ENCODE measurements at regions not wholly inside any gene's neighbourhood (a gene's known extent, or its start where the extent isn't known, plus 50 kb on each side); places are given as distances from the start of the nearest gene placed in this dataset.

GRCh38 chr12:13503094-13503835, 306.7 kb downstream of the EMP1 start:
- DNase-seq (ENCODE audit: low read depth): no peak

- DNase-seq (ENCODE audit: low read depth): no peak
These were observed 302.5 kb downstream of the EMP1 start for GRCh38 chr12:13499008-13499407.

- no peak for DNase-seq (ENCODE audit: low read depth)
These were observed 299.6 kb downstream of the EMP1 start for GRCh38 chr12:13496111-13496510.

GRCh38 chr12:13489246-13489645, 292.7 kb downstream of the EMP1 start:
- DNase-seq (ENCODE audit: low read depth): no peak

- no peak for DNase-seq (ENCODE audit: low read depth)
These were observed 290.8 kb downstream of the EMP1 start for GRCh38 chr12:13487326-13487725.

- DNase-seq (ENCODE audit: low read depth): no peak
These were observed 290.3 kb downstream of the EMP1 start for GRCh38 chr12:13486794-13487193.

DNA sequence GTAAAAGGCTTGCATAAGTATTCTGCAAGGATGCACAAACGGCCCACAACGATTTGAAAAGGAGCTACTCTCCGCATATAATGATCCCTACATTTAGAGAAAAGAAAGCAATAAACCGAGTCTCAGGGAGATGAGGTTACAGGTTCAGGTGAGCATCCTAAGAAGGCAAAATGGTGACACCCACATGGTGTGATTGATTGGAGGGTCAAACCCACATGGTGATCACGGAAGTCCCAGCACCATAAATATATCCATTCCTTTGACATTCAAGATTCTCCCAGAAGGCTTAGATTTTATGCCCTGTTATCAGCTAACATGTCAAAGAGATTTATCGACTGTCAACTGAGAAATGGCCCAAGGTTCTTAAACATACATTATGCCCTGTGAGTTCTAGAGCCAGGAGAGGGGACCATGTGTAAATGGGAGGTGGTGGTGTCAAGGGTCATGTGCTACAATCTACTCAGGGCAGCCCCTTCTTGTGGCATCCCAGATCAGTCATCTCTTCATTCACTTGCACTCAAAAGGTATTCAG, 282.2 kb downstream of the EMP1 start:
- no peak for DNase-seq (ENCODE audit: low read depth)

GRCh38 chr12:13474381-13474780, 277.9 kb downstream of the EMP1 start:
- DNase-seq (ENCODE audit: low read depth): no peak

GRCh38 chr12:13472690-13473089, 276.2 kb downstream of the EMP1 start:
- DNase-seq (ENCODE audit: low read depth): no peak

GRCh38 chr12:13471471-13471870, 274.9 kb downstream of the EMP1 start:
- DNase-seq (ENCODE audit: low read depth): no peak

- DNase-seq (ENCODE audit: low read depth): no peak
These were observed 269.1 kb downstream of the EMP1 start for GRCh38 chr12:13465635-13466034.

DNA sequence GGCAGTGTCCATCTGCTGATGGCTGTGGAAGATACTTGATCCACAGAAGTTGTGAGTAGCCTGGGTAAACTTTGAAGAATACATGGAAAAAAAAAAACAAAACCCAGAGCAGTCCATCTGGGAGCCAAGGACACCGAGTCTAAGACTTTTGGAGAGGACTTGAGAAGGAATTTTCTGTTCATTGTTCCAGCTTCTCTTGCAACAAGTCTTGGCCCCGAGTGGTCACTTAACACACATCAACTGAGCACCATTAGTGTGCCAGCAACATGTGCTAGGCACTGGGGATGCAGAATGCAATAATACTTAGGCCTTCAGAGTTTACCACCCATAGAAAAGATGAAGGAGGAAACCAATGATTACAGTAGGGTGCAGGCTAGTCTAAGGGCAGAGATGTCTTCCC, 266.7 kb downstream of the EMP1 start:
- no peak for DNase-seq (ENCODE audit: low read depth)

DNA sequence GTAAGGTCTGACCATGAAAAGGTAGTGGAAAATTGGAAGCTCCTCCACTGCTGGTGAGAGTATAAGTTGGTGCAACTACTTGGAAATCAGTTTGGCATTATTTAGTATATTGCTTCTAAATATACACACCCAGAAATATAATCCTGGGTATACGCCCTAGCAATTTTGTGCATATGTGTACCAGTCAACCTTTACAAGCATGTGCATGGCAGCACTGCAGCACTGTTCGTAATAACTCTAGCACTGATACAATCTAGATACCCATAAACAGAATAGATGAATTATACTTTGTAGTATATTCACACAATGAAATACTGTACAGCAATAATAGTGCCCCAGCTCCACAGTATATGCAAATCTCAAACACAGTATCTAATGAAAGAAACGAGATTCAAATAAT, 265.9 kb downstream of the EMP1 start:
- DNase-seq (ENCODE audit: low read depth): no peak

DNA sequence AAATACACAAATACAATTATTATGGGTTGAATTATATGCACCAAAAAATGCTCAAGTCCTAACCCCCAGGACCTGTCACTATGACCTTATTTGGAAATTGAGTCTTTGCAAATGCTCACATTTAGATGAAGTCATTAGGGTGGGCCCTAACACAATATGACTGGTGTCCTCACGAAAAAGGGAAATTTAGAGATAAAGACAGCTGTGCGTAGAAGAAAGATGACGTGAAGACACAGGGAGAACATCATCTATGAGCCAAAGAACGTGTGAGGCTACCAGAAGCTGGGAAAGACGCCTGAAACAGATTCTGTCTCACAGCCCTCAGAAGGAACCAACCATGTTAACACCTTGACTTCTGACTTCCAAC, 259.2 kb downstream of the EMP1 start:
- no peak for DNase-seq (ENCODE audit: low read depth)

- DNase-seq (ENCODE audit: low read depth): no peak
These were observed 258.7 kb downstream of the EMP1 start for GRCh38 chr12:13454991-13455777.

DNA sequence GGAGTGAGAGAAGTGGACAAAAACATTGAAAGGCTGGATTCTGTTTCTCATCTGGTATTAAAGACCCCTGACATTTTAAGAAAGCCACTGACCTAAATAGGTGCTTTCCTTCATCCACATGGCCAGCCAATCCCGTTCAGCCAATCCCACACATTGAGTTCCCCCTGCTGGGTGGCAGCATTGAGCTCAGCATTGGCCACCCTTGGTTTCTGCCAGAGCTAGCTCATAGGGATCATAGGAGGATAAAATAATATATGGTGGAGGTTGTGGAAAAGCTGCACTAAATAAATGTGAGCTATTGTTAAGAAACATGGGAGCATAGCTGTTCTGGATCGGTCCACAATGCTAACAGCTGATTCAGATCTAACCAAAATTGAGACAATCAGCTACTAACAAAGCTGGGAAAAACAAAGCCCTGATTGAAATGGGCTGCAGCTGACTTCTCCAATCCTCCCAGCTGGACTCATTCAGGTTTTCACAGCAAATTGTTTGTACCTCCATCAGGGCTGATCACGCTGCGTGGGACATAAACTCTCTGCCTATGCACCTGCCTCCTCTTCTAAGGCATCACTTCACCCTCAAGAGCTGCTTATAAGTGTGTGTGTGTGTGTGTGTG, 256.5 kb downstream of the EMP1 start:
- DNase-seq (ENCODE audit: low read depth): no peak

GRCh38 chr12:13451776-13452175, 255.2 kb downstream of the EMP1 start:
- DNase-seq (ENCODE audit: low read depth): no peak

DNA sequence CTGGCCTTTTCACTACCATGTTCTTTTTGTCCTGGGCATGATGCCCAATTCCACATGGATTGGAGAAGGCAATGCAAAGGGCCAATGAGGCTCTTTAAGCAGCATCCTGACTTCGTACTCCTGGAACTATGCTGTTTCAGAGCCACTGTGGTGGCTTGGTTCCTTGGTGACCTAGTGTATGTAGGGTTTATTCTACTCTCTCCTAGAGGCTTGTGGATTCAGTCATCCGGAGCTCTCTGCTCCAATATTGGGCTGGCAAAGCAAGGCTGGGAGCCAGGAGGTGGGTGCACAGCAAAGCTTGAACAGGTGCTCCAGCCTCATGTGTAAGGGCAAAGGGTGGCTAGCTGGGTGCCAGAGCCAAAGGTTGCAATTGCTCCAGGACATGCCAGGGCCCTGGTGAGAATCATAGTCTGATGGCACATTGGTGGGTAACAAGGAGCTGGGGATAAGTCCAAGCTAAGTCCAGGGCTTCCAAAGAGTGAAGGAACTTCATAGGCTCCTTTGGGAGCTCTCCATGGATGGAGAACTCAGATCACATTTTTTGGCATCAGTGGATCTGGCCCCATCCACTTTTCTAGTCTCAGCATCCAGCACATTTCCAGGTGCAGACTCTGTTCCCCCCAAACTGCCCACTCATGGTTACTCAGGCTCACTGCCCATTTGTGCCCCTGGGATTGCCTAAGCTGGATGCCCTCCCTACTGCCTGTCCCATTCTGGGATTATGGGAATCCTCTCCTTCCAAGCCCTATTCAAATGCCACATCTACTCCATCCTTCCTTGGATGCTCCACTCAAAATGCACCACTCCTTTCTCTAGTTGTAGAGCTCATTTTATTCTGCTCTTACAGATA, 253.9 kb downstream of the EMP1 start:
- DNase-seq (ENCODE audit: low read depth): no peak

DNA sequence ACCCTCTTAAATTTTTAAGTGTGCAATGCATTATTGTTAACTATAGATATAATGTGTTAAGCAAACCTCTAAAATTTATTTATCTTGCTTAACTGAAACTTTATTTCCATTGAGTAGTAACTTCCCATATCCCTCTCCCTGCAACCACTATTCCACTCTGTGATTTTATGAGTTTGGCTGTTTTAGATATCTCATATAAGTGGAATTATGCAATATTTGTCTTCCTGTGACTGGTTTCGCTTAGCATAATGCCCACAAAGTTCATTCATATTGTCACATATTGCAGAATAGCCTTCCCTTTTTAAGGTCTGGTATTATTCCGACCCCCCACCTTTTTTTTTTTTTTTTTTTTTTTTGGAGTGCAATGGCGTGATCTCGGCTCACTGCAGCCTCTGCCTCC, 247.6 kb downstream of the EMP1 start:
- DNase-seq (ENCODE audit: low read depth): no peak

GRCh38 chr12:13443498-13443897, 247.0 kb downstream of the EMP1 start:
- DNase-seq (ENCODE audit: low read depth): no peak

DNA sequence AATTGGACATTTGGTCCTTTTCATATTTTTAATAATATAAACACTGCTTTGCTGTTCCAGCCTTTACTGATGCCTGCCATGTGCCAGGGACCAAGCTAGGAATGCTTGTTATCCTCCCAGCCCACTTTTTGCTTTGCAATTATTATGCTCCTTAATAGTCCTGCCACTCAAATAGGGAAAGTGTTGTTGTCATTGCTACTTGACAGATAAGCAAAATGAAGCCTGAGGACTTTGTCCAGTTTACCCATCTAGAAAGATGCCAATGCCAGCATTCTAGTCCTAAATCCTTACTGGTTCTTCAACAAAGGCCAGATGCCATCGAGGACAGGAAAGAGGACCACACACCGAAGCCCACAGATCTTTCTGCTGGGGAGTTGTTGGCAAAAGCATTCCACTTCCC, 246.5 kb downstream of the EMP1 start:
- DNase-seq (ENCODE audit: low read depth): no peak

- no peak for DNase-seq (ENCODE audit: low read depth)
These were observed 245.9 kb downstream of the EMP1 start for GRCh38 chr12:13442457-13442856.
